ENCODE measurements at regions not wholly inside any gene's neighbourhood (a gene's known extent, or its start where the extent isn't known, plus 50 kb on each side); places are given as distances from the start of the nearest gene placed in this dataset.

DNA sequence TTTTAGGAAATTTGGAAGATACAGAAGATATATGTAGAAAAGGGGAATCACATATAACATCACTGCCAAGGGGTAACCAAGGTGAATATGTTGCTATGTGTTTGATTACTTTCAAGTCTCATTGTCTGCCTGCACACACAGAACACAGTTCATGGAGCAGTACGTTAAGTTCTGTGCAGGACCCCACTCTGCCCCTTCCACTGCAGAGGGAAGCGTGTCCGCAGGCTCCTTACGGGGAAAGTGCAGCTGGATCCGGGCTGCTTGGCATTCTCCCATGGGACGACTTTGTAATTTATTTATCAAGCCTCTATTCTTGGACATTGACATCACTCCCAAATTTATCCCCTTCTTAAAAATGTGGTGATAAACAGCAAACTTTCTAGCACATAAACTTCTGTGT lies 226.8 kb downstream of the FOXL1 start:
- H2AFZ ChIP-seq: no peak overlapping the region
- no peaks in the 10 kb centered on the region for H3K36me3 ChIP-seq (ENCODE audit: control insufficient read depth, insufficient read depth, low read length)
- H3K4me1 ChIP-seq: no peaks in the 10 kb centered on the region
- no peak overlapping the region for H3K4me3 ChIP-seq (ENCODE audit: low read depth, low read length)
- no peaks in the 10 kb centered on the region for H3K9me3 ChIP-seq (ENCODE audit: control insufficient read depth, low read length)
- no peaks in the 10 kb centered on the region for H3K27me3 ChIP-seq (ENCODE audit: control insufficient read depth, insufficient read depth, low read length)
- no peak overlapping the region for H3K4me2 ChIP-seq (ENCODE audit: low read length)
- H3K9ac ChIP-seq: no peak overlapping the region
- TF ChIP-seq, protein P1, sequence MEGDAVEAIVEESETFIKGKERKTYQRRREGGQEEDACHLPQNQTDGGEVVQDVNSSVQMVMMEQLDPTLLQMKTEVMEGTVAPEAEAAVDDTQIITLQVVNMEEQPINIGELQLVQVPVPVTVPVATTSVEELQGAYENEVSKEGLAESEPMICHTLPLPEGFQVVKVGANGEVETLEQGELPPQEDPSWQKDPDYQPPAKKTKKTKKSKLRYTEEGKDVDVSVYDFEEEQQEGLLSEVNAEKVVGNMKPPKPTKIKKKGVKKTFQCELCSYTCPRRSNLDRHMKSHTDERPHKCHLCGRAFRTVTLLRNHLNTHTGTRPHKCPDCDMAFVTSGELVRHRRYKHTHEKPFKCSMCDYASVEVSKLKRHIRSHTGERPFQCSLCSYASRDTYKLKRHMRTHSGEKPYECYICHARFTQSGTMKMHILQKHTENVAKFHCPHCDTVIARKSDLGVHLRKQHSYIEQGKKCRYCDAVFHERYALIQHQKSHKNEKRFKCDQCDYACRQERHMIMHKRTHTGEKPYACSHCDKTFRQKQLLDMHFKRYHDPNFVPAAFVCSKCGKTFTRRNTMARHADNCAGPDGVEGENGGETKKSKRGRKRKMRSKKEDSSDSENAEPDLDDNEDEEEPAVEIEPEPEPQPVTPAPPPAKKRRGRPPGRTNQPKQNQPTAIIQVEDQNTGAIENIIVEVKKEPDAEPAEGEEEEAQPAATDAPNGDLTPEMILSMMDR (IDR thresholded peaks at IDR 0.05): no peak
- no peak overlapping the region for H3K27ac ChIP-seq
- H3K79me2 ChIP-seq: no peaks in the 10 kb centered on the region

DNA sequence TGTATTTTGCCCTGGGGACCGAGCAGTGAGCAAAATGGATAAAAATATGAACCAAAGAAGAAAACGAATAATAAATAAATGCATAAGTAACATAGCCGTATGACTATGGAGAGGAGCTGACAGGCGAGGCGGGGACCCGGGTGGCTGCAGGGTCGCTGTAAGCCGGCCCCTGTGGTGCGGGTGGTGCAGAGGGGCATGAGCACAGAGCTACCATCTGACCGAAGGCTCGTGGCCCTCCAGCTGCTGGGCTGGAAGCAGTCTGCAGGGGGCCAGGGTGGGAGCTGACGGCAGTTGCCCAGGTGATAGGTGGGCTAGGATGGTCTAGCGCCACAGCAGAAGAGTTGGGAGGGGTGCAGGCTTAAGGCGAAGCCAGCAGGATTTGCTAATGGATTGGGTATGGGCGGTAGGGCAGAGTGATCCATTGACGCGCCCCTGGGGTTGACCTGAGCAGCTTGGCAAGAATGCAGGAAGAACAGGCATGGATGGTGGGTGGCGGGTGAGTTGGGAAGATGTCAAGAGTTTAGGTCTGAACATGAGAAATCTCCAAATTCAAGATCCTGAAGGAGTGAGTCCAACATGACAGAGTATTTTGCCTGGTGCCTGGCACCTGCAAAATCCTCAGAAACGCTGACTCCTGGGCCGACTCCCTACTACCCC lies 228.0 kb downstream of the FOXL1 start:
- H3K9me3 ChIP-seq (ENCODE audit: control insufficient read depth, low read length): no peaks in the 10 kb centered on the region
- no peak overlapping the region for H3K4me2 ChIP-seq (ENCODE audit: low read length)
- no peak overlapping the region for H3K4me3 ChIP-seq (ENCODE audit: low read depth, low read length)
- TF ChIP-seq, protein P1 (IDR thresholded peaks at IDR 0.05): no peak
- no peaks in the 10 kb centered on the region for H3K27me3 ChIP-seq (ENCODE audit: control insufficient read depth, insufficient read depth, low read length)
- H3K9ac ChIP-seq: no peak overlapping the region
- H3K4me1 ChIP-seq: no peaks in the 10 kb centered on the region
- no peak overlapping the region for H2AFZ ChIP-seq
- H3K79me2 ChIP-seq: no peaks in the 10 kb centered on the region
- H3K27ac ChIP-seq: no peak overlapping the region
- H3K36me3 ChIP-seq (ENCODE audit: control insufficient read depth, insufficient read depth, low read length): no peaks in the 10 kb centered on the region

DNA sequence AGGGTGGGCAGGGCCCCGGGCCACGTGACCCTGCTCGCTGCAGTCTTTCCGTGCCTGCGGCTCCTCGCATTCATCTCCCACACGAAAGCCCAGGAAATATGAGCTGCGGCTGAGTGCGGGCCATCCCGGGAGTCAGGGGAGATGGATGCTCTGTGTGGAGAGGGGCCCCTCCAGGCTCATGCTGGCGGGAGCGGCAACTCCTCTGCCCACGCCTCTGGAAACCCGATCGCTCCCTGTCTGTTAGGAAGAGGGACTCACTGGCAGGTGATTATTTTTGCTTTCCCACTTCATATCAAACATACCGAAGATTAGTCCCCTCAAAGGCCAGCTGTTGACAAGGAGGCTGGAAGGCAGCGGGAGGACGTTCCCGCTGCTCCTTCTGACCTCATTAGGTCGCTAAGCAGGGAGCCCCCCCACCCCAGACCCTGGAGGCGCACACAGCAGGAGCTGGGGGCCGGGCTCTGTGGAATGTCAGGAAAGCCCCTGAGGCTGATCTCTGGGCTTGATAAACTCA lies 228.5 kb downstream of the FOXL1 start:
- Histone ChIP-seq H3K27ac (no peak overlapping the region), H3K79me2 (no peaks in the 10 kb centered on the region), H2AFZ (no peak overlapping the region), H3K27me3 (ENCODE audit: control insufficient read depth, insufficient read depth, low read length) (no peaks in the 10 kb centered on the region), H3K9ac (no peak overlapping the region), H3K36me3 (ENCODE audit: control insufficient read depth, insufficient read depth, low read length) (no peaks in the 10 kb centered on the region), H3K4me3 (ENCODE audit: low read depth, low read length) (no peak overlapping the region), H3K9me3 (ENCODE audit: control insufficient read depth, low read length) (no peaks in the 10 kb centered on the region), H3K4me1 (no peaks in the 10 kb centered on the region), H3K4me2 (ENCODE audit: low read length) (no peak overlapping the region)
- TF ChIP-seq, protein P1 (IDR thresholded peaks at IDR 0.05): no peak

DNA sequence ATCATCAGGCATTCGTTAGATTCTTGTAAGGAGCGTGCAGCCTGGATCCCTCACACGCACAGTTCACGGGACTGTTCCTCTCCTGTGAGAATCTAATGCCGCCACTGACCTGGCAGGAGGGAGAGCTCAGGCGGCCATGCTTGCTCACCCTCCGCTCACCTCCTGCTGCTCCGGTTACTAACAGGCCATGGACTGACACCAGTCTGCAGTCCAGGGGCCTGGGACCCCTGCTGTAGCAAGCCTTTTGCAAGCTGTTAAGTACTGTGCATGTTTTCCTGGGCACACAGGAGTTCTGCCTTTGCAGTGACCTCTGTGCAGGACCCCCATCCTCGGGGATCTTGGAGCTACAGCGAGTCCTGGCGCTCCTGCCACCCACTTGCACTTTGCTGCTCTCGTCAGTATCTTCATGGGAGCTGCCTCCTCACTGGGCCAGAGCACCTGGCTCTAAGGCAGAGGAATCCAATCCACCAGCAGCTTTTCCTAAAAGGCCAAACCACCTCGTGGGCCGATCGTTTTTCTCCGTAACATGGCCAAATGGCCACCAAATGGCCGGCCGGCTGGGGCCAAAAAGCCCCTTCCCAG lies 230.6 kb downstream of the FOXL1 start:
- Histone ChIP-seq H3K27me3 (ENCODE audit: control insufficient read depth, insufficient read depth, low read length) (no peaks in the 10 kb centered on the region), H3K27ac (no peak overlapping the region)

More for the DNA sequence above, 230.6 kb downstream of the FOXL1 start:
- H3K4me3 ChIP-seq (ENCODE audit: low read depth, low read length): no peak overlapping the region
- no peak overlapping the region for H3K9ac ChIP-seq
- H3K79me2 ChIP-seq: no peaks in the 10 kb centered on the region
- no peaks in the 10 kb centered on the region for H3K4me1 ChIP-seq
- H3K4me2 ChIP-seq (ENCODE audit: low read length): no peak overlapping the region
- H3K9me3 ChIP-seq (ENCODE audit: control insufficient read depth, low read length): no peaks in the 10 kb centered on the region
- TF ChIP-seq, protein P1 (IDR thresholded peaks at IDR 0.05): no peak
- no peaks in the 10 kb centered on the region for H3K36me3 ChIP-seq (ENCODE audit: control insufficient read depth, insufficient read depth, low read length)
- no peak overlapping the region for H2AFZ ChIP-seq
